Karpas-422 (cell line): ENCODE measurements at regions not wholly inside any gene's neighbourhood (a gene's known extent, or its start where the extent isn't known, plus 50 kb on each side); places are given as distances from the start of the nearest gene placed in this dataset.

Experiments
- DNase-seq: peaks from one replicate; pipeline ENCODE4 v3.0.0-alpha.2; 2015
- H2AFZ ChIP-seq: fragments of 200-600 bp; sonication (generic); 2 replicates; pipeline ENCODE4 v1.6.1; 2014; ENCODE audit warnings: antibody characterized with exemption, low read length, mixed read lengths
- H3K27ac ChIP-seq: fragments of 200-600 bp; sonication (generic); 2 replicates; pipeline ENCODE4 v1.5.1; 2014; ENCODE audit warnings: mild to moderate bottlenecking, low read length, moderate library complexity
- H3K27me3 ChIP-seq: fragments of 200-600 bp; sonication (generic); 2 replicates; pipeline ENCODE4 v1.6.1; 2014; ENCODE audit warnings: low read length, mixed read lengths
- H3K36me3 ChIP-seq: fragments of 200-600 bp; sonication (generic); 2 replicates; pipeline ENCODE4 v1.6.1; 2014; ENCODE audit warnings: low read length, mixed read lengths; ENCODE audit not compliant: insufficient read depth
- H3K4me1 ChIP-seq: fragments of 200-600 bp; sonication (generic); 2 replicates; pipeline ENCODE4 v1.6.1; 2014; ENCODE audit warnings: mild to moderate bottlenecking, low read length, mixed read lengths
- H3K4me2 ChIP-seq: fragments of 200-600 bp; sonication (generic); 2 replicates; pipeline ENCODE4 v1.6.1; 2014; ENCODE audit warnings: low read length, low read depth, mild to moderate bottlenecking; ENCODE audit not compliant: poor library complexity, severe bottlenecking
- H3K4me3 ChIP-seq: fragments of 200-600 bp; sonication (generic); 2 replicates; pipeline ENCODE4 v1.5.1; 2014; ENCODE audit warnings: mild to moderate bottlenecking, antibody characterized with exemption, low read length, mixed read lengths
- H3K79me2 ChIP-seq: fragments of 200-600 bp; sonication (generic); 2 replicates; pipeline ENCODE4 v1.6.1; 2014; ENCODE audit warnings: mild to moderate bottlenecking, low read length, mixed read lengths
- H3K9ac ChIP-seq: fragments of 200-600 bp; sonication (generic); 2 replicates; pipeline ENCODE4 v1.6.0; 2014; ENCODE audit warnings: low read length
- H3K9me2 ChIP-seq: fragments of 200-600 bp; sonication (generic), shearing (Covaris generic); replicated peaks from 2 replicates; pipeline ENCODE4 v1.6.0; 2014; ENCODE audit warnings: mild to moderate bottlenecking, low read length, moderate library complexity; ENCODE audit not compliant: insufficient read depth
- H3K9me3 ChIP-seq: fragments of 300-700, 200-600 bp; sonication (generic); 2 replicates; pipeline ENCODE4 v1.6.1; 2014; ENCODE audit warnings: low read length, mixed read lengths
- H4K20me1 ChIP-seq: fragments of 200-600 bp; sonication (generic); 2 replicates; pipeline ENCODE4 v1.6.1; 2014; ENCODE audit warnings: mild to moderate bottlenecking, antibody characterized with exemption, low read length, low read depth; ENCODE audit not compliant: insufficient read depth

DNA sequence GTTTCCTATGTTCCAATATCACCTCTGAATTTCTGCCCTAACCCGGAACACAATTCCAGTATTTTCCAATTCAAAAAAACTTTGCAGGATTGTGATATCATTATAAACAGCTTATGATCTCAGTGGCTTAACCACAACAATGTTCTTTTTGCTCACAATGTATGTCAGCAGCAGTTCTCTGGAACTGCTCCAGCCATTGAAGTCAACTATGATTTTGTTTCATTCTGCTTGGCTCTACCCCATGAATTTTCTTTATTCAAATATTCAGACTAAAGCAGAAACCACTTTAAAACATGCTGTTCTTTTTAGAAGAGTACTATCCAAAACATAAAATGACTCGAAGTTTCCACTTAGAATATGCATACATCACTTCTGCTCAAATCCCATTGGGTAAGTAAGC, 1611.1 kb downstream of the ARAP2 start:
- Histone ChIP-seq H2AFZ (no peak overlapping the region), H3K4me2 (no peak overlapping the region), H3K79me2 (no peaks in the 10 kb centered on the region), H3K4me3 (no peak overlapping the region), H3K36me3 (no peaks in the 10 kb centered on the region), H4K20me1 (no peaks in the 10 kb centered on the region), H3K9me3 (peaks cover 19% of the 10 kb centered on the region), H3K27ac (no peak overlapping the region), H3K4me1 (no peaks in the 10 kb centered on the region), H3K9me2 (no peaks in the 10 kb centered on the region), H3K27me3 (no peaks in the 10 kb centered on the region), H3K9ac (no peak overlapping the region)
- no peak for DNase-seq

DNA sequence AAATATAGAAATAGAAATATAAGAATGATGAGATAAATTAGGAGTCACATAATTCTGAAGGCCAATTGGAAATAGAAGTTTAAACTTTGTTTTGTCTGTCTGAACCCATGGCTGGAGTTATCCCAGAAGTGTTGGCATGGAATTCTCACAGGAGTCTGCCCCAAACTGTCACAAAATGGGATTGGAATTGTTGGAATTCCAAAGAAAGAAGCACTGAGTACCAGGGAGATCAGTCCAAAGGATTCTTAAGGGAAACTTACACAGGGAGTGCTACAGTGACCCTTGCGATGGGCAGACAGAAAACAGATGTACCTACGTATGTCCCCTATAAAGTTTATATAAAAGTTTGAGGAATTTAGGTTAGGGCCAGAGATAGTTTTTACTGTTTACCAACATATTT, 1607.7 kb downstream of the ARAP2 start:
- H2AFZ ChIP-seq: no peak overlapping the region
- no peaks in the 10 kb centered on the region for H3K27me3 ChIP-seq
- no peak overlapping the region for H3K4me3 ChIP-seq
- H3K9me3 ChIP-seq: peaks cover 29% of the 10 kb centered on the region
- H3K4me2 ChIP-seq: no peak overlapping the region
- H3K36me3 ChIP-seq: no peaks in the 10 kb centered on the region
- H4K20me1 ChIP-seq: no peaks in the 10 kb centered on the region
- no peaks in the 10 kb centered on the region for H3K9me2 ChIP-seq
- no peak overlapping the region for H3K9ac ChIP-seq
- no peaks in the 10 kb centered on the region for H3K4me1 ChIP-seq
- no peaks in the 10 kb centered on the region for H3K79me2 ChIP-seq
- no peak for DNase-seq
- no peak overlapping the region for H3K27ac ChIP-seq

GRCh38 chr4:34643476-34643875, 1600.8 kb downstream of the ARAP2 start:
- Histone ChIP-seq H3K36me3 (no peaks in the 10 kb centered on the region), H3K4me1 (no peaks in the 10 kb centered on the region), H4K20me1 (no peaks in the 10 kb centered on the region), H3K79me2 (no peaks in the 10 kb centered on the region), H2AFZ (no peak overlapping the region), H3K9ac (no peak overlapping the region), H3K9me3 (peaks cover 42% of the 10 kb centered on the region), H3K27ac (no peak overlapping the region), H3K4me2 (no peak overlapping the region), H3K4me3 (no peak overlapping the region), H3K27me3 (no peaks in the 10 kb centered on the region), H3K9me2 (no peaks in the 10 kb centered on the region)
- no peak for DNase-seq

GRCh38 chr4:34644579-34645115, 1599.7 kb downstream of the ARAP2 start:
- H3K79me2 ChIP-seq: no peaks in the 10 kb centered on the region

DNA sequence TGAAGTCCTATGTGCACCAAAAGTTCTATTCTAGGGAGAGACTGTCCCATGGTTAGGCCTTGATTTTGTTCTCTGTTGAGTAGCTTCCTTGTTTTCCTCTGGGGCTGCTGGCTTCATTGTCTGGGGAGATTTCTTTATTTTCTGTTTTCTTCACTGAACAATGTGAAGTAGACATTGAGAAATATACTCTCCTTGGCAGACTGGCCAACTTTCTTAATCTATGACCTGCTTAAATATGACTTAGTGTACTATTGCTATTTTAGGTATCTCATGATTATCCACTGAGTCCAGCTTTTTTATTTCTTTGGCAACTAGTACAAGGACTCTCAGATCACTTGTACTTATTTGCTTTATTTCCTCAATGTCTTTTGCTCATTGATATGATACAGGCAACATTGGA, 1594.6 kb downstream of the ARAP2 start:
- Histone ChIP-seq H3K4me1 (no peaks in the 10 kb centered on the region), H4K20me1 (no peaks in the 10 kb centered on the region), H3K9me3 (peaks cover 23% of the 10 kb centered on the region; the same call in 1 of the 2 replicates), H3K4me3 (no peak overlapping the region), H3K36me3 (no peaks in the 10 kb centered on the region), H3K27me3 (no peaks in the 10 kb centered on the region), H2AFZ (no peak overlapping the region), H3K79me2 (no peaks in the 10 kb centered on the region), H3K9me2 (no peaks in the 10 kb centered on the region), H3K27ac (no peak overlapping the region), H3K9ac (no peak overlapping the region), H3K4me2 (no peak overlapping the region)
- no peak for DNase-seq

More at GRCh38 chr4:34644579-34645115, 1599.7 kb downstream of the ARAP2 start:
- H3K9me2 ChIP-seq: no peaks in the 10 kb centered on the region
- no peak for DNase-seq
- no peak overlapping the region for H2AFZ ChIP-seq
- H3K4me2 ChIP-seq: no peak overlapping the region
- no peaks in the 10 kb centered on the region for H3K27me3 ChIP-seq
- H4K20me1 ChIP-seq: no peaks in the 10 kb centered on the region
- H3K36me3 ChIP-seq: no peaks in the 10 kb centered on the region
- peaks cover 39% of the 10 kb centered on the region for H3K9me3 ChIP-seq
- H3K9ac ChIP-seq: no peak overlapping the region
- H3K4me3 ChIP-seq: no peak overlapping the region
- no peaks in the 10 kb centered on the region for H3K4me1 ChIP-seq
- H3K27ac ChIP-seq: no peak overlapping the region

- H2AFZ ChIP-seq: no peak overlapping the region
- no peaks in the 10 kb centered on the region for H3K9me2 ChIP-seq
- H3K9ac ChIP-seq: no peak overlapping the region
- DNase-seq: no peak
- H3K36me3 ChIP-seq: no peaks in the 10 kb centered on the region
- no peak overlapping the region for H3K4me3 ChIP-seq
- no peaks in the 10 kb centered on the region for H3K27me3 ChIP-seq
- no peaks in the 10 kb centered on the region for H3K4me1 ChIP-seq
- H3K4me2 ChIP-seq: no peak overlapping the region
- no peaks in the 10 kb centered on the region for H4K20me1 ChIP-seq
- H3K27ac ChIP-seq: no peak overlapping the region
- H3K79me2 ChIP-seq: no peaks in the 10 kb centered on the region
- peaks cover 29% of the 10 kb centered on the region for H3K9me3 ChIP-seq
Measured at GRCh38 chr4:34664051-34664450, 1580.3 kb downstream of the ARAP2 start.

DNA sequence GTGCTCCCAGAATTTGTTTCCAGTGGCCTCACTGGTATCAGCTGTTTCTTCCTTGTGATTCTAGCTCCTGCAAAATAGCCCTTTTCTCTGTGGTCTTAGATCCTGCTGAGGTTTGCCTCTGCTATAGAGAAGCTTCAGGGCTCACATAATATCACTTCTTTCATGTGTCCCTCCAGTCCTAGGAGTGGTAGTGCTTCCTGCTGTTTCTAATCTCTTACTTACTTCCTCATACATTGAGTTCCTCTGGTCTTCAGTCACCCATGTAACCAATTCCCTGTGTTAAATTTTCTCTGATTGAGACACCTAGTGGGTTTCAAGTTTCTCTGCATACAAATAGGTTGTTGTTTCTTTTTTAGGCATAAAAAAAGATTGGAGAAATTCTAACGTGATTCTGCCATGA, 1567.9 kb downstream of the ARAP2 start:
- Histone ChIP-seq H3K4me3 (no peak overlapping the region), H2AFZ (no peak overlapping the region), H3K36me3 (no peaks in the 10 kb centered on the region), H3K27ac (no peak overlapping the region), H3K27me3 (no peaks in the 10 kb centered on the region), H3K79me2 (no peaks in the 10 kb centered on the region), H3K9me2 (no peaks in the 10 kb centered on the region), H3K4me1 (no peaks in the 10 kb centered on the region), H4K20me1 (no peaks in the 10 kb centered on the region), H3K9ac (no peak overlapping the region), H3K9me3 (peaks cover 29% of the 10 kb centered on the region), H3K4me2 (no peak overlapping the region)
- DNase-seq: no peak

DNA sequence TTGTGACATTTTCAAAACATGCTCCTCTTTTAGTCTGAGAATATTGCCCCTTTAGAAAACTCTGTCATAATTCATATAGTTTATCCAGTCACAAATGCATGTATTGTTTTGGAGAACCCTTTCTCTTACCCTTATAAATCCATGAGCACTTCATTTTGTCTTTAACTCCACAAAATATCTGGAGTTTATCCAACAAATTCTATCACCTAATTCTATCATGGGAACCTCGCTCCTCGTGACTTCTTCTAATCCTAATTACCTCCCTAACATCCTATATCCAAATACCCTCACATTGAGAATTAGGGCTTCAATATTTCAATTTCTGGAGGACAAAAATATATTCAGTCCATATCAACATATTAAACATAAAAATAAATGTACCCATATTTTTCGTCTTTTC, 1565.9 kb downstream of the ARAP2 start:
- no peak overlapping the region for H3K4me3 ChIP-seq
- no peak overlapping the region for H3K9ac ChIP-seq
- H2AFZ ChIP-seq: no peak overlapping the region
- no peaks in the 10 kb centered on the region for H3K27me3 ChIP-seq
- H3K4me2 ChIP-seq: no peak overlapping the region
- H3K79me2 ChIP-seq: no peaks in the 10 kb centered on the region
- no peaks in the 10 kb centered on the region for H3K36me3 ChIP-seq
- no peaks in the 10 kb centered on the region for H3K4me1 ChIP-seq
- H3K9me2 ChIP-seq: no peaks in the 10 kb centered on the region
- DNase-seq: no peak
- H4K20me1 ChIP-seq: no peaks in the 10 kb centered on the region
- no peak overlapping the region for H3K27ac ChIP-seq
- H3K9me3 ChIP-seq: peaks cover 23% of the 10 kb centered on the region

GRCh38 chr4:34679228-34679627, 1565.1 kb downstream of the ARAP2 start:
- H3K4me3 ChIP-seq: no peak overlapping the region
- no peaks in the 10 kb centered on the region for H3K9me2 ChIP-seq
- peaks cover 23% of the 10 kb centered on the region for H3K9me3 ChIP-seq
- H3K79me2 ChIP-seq: no peaks in the 10 kb centered on the region
- H3K27ac ChIP-seq: no peak overlapping the region
- no peak overlapping the region for H2AFZ ChIP-seq
- no peaks in the 10 kb centered on the region for H4K20me1 ChIP-seq
- H3K9ac ChIP-seq: no peak overlapping the region
- H3K4me2 ChIP-seq: no peak overlapping the region
- DNase-seq: no peak
- no peaks in the 10 kb centered on the region for H3K27me3 ChIP-seq
- no peaks in the 10 kb centered on the region for H3K36me3 ChIP-seq
- H3K4me1 ChIP-seq: no peaks in the 10 kb centered on the region
